ENCODE measurements at regions not wholly inside any gene's neighbourhood (a gene's known extent, or its start where the extent isn't known, plus 50 kb on each side); places are given as distances from the start of the nearest gene placed in this dataset.

- Histone ChIP-seq H3K79me2 (ENCODE audit: control insufficient read depth in 1 of 2, insufficient read depth in 2 of 2, low read length in 2 of 2) (no peaks in the 10 kb centered on the region), H4K20me1 (replicated peaks in 1 of 2; ENCODE audit: control insufficient read depth in 1 of 2, insufficient read depth in 2 of 2, low read length in 2 of 2) (no peaks in the 10 kb centered on the region), H2BK120ac (replicated peaks; ENCODE audit: low read depth, low read length) (no peak overlapping the region), H2AK5ac (ENCODE audit: low read depth, low read length) (no peak overlapping the region), H3K79me1 (ENCODE audit: low read depth, low read length) (no peaks in the 10 kb centered on the region), H2BK5ac (ENCODE audit: low read depth, low read length) (no peak overlapping the region), H3K4me2 (ENCODE audit: insufficient read depth in 1 of 2, low read depth in 2 of 2, low read length in 2 of 2) (no peak overlapping the region), H4K91ac (replicated peaks; ENCODE audit: insufficient read length, low read length) (no peak overlapping the region), H3K18ac (ENCODE audit: extremely low read depth, low read length) (no peak overlapping the region), H3K23me2 (ENCODE audit: low read depth, low read length) (no peaks in the 10 kb centered on the region), H3K56ac (replicated peaks; ENCODE audit: insufficient read length, low read depth, low read length) (no peak overlapping the region), H2BK12ac (ENCODE audit: low read depth, low read length) (no peak overlapping the region), H2AFZ (ENCODE audit: low read length) (no peak overlapping the region), H3K4me1 (replicated peaks in 1 of 4; ENCODE audit: control insufficient read depth in 3 of 4, insufficient read depth in 4 of 4, low read length in 3 of 4) (no peaks in the 10 kb centered on the region; a peak in 1 of 7 replicates), H3K4ac (replicated peaks; ENCODE audit: insufficient read length, low read depth, low read length) (no peak overlapping the region), H2BK15ac (ENCODE audit: low read length) (no peak overlapping the region), H3K4me3 (ENCODE audit: extremely low read depth in 1 of 4, insufficient read depth in 2 of 4, low read depth in 3 of 4, low read length in 4 of 4) (no peak overlapping the region), H3K27ac (ENCODE audit: low read depth, low read length) (no peak overlapping the region), H3K9me3 (ENCODE audit: insufficient read depth in 2 of 2, low read depth in 1 of 2, low read length in 1 of 2) (no peaks in the 10 kb centered on the region), H4K5ac (ENCODE audit: insufficient read length, low read depth, low read length) (no peak overlapping the region), H4K8ac (ENCODE audit: extremely low read depth, insufficient read depth, low read length) (no peak overlapping the region), H3K27me3 (replicated peaks in 1 of 4; ENCODE audit: control insufficient read depth in 3 of 4, extremely low read depth in 1 of 4, insufficient read depth in 3 of 4, low read length in 3 of 4) (no peaks in the 10 kb centered on the region), H2BK20ac (ENCODE audit: low read length) (no peak overlapping the region), H3K14ac (ENCODE audit: insufficient read length) (no peak overlapping the region), H3K23ac (ENCODE audit: insufficient read length) (no peak overlapping the region), H3K36me3 (ENCODE audit: control insufficient read depth in 2 of 4, insufficient read depth in 4 of 4, low read length in 3 of 4) (no peaks in the 10 kb centered on the region), H3K9ac (replicated peaks in 1 of 4; ENCODE audit: extremely low read depth in 1 of 4, low read depth in 3 of 4, low read length in 3 of 4) (no peak overlapping the region)
- FAIRE-seq (no peak), DNase-seq (ENCODE audit: low read depth in 1 of 2, low spot score in 2 of 2) (peak in 1 of 2 experiments; percentile 26)
- 94% methylated on average over 10 of the region's 10 CpGs; no CpG with 5 or more reads in 1 of the 2 experiments for WGBS, 2 experiments (ENCODE audit: extremely low coverage in 1 of 2, insufficient coverage in 1 of 2, insufficient read length in 1 of 2, insufficient replicate concordance in 2 of 2, low coverage in 1 of 2, low lambda C conversion rate in 2 of 2, missing lambda C conversion rate in 1 of 2)
- CTCF ChIA-PET (ENCODE audit: partially characterized antibody) = interaction anchor here (0.7 to 8.1 kb wide), 9 partner anchors 14 to 222 kb away, joined by 3 to 115 read pairs (median 5); partner anchors contain the start of gene CYP26B1
- POLR2A ChIA-PET (ENCODE audit: partially characterized antibody) = no interaction called here
- TF ChIP-seq POLR2AphosphoS5 (IDR thresholded peaks at IDR 0.05; ENCODE audit: low read depth, low read length) (no peak), CTBP2 (IDR thresholded peaks at IDR 0.05; ENCODE audit: borderline replicate concordance, insufficient read depth, insufficient read length, low read length) (no peak), SP4 (IDR thresholded peaks at IDR 0.05; ENCODE audit: low read length) (no peak), BRCA1 (IDR thresholded peaks at IDR 0.05; ENCODE audit: low read depth, low read length) (no peak), CHD2 (IDR thresholded peaks at IDR 0.05; ENCODE audit: low read length) (no peak), RBBP5 (IDR thresholded peaks at IDR 0.05; ENCODE audit: borderline replicate concordance, low read depth, low read length) (no peak), PHF8 (conservative IDR thresholded peaks at IDR 0.05; ENCODE audit: low read depth, low read length) (no peak), TBP (IDR thresholded peaks at IDR 0.05; ENCODE audit: low read depth, low read length) (no peak), ATF2 (IDR thresholded peaks at IDR 0.05; ENCODE audit: low read length) (no peak), USF2 (IDR thresholded peaks at IDR 0.05; ENCODE audit: low read length) (no peak)
Observed at GRCh38 chr2:71927757-71928715, 219.6 kb downstream of the CYP26B1 start.
